Stimulated activated CD8-positive, alpha-beta memory T cell treated with anti-CD3 and anti-CD28 coated beads, Interleukin-12 subunit alpha, Interleukin-12 subunit beta, amount 100 ng/mL, for 1 hour (primary cell): ENCODE measurements at regions not wholly inside any gene's neighbourhood (a gene's known extent, or its start where the extent isn't known, plus 50 kb on each side); places are given as distances from the start of the nearest gene placed in this dataset.

ENCODE experiments used
- DNase-seq: peaks from one replicate; pipeline ENCODE4 v3.0.0-alpha.2; 2020; ENCODE audit warnings: low read depth

- no peak for DNase-seq
These were observed 99.4 kb upstream of the PGRMC2 start for GRCh38 chr4:128386761-128387599.

- DNase-seq = no peak
These were observed 98.2 kb upstream of the PGRMC2 start for GRCh38 chr4:128385683-128386304.

- DNase-seq = no peak
These were observed 97.4 kb upstream of the PGRMC2 start for GRCh38 chr4:128384765-128385598.

- DNase-seq = no peak
These were observed 96.5 kb upstream of the PGRMC2 start for GRCh38 chr4:128384091-128384520.

GRCh38 chr4:128381748-128382559 is 94.3 kb upstream of the PGRMC2 start:
- no peak for DNase-seq

GRCh38 chr4:128380306-128380705 is 92.7 kb upstream of the PGRMC2 start:
- DNase-seq = no peak

GRCh38 chr4:128379860-128380259 is 92.2 kb upstream of the PGRMC2 start:
- no peak for DNase-seq

- DNase-seq = no peak
These were observed 91.1 kb upstream of the PGRMC2 start for GRCh38 chr4:128378668-128379067.

- DNase-seq = no peak
These were observed 89.3 kb upstream of the PGRMC2 start for GRCh38 chr4:128376958-128377357.

- DNase-seq = no peak
These were observed 88.7 kb upstream of the PGRMC2 start for GRCh38 chr4:128376303-128376702.

- no peak for DNase-seq
These were observed 86.0 kb upstream of the PGRMC2 start for GRCh38 chr4:128373628-128374027.

- no peak for DNase-seq
These were observed 84.3 kb upstream of the PGRMC2 start for GRCh38 chr4:128371876-128372275.

GRCh38 chr4:128371001-128371777 is 83.6 kb upstream of the PGRMC2 start:
- DNase-seq = no peak

- no peak for DNase-seq
These were observed 78.6 kb upstream of the PGRMC2 start for GRCh38 chr4:128366212-128366611.

- DNase-seq = no peak
These were observed 77.0 kb upstream of the PGRMC2 start for GRCh38 chr4:128364565-128364964.

GRCh38 chr4:128363966-128364365 is 76.4 kb upstream of the PGRMC2 start:
- DNase-seq = no peak

GRCh38 chr4:128362760-128363159 is 75.1 kb upstream of the PGRMC2 start:
- no peak for DNase-seq

GRCh38 chr4:128359422-128359821 is 71.8 kb upstream of the PGRMC2 start:
- DNase-seq = no peak

GRCh38 chr4:128358913-128359279 is 71.3 kb upstream of the PGRMC2 start:
- no peak for DNase-seq

GRCh38 chr4:128358231-128358912 is 70.8 kb upstream of the PGRMC2 start:
- DNase-seq = no peak

GRCh38 chr4:128357286-128357685 is 69.7 kb upstream of the PGRMC2 start:
- DNase-seq = no peak
